HG03039 (cell line): ENCODE measurements at regions not wholly inside any gene's neighbourhood (a gene's known extent, or its start where the extent isn't known, plus 50 kb on each side); places are given as distances from the start of the nearest gene placed in this dataset.

Source experiments
- ATAC-seq: cut with Tn5 transposase; IDR thresholded peaks from one replicate; pipeline ENCODE4 v1.9.1; 2021; ENCODE audit warnings: mild to moderate bottlenecking, moderate library complexity; ENCODE audit not compliant: unreplicated experiment

- no peak for ATAC-seq
These were observed 178.0 kb upstream of the DMRT1 start for GRCh38 chr9:663541-663940.

- no peak for ATAC-seq
These were observed 176.2 kb upstream of the DMRT1 start for GRCh38 chr9:665296-665695.

- no peak for ATAC-seq
These were observed 169.5 kb upstream of the DMRT1 start for GRCh38 chr9:671997-672396.

- ATAC-seq = no peak
These were observed 168.6 kb upstream of the DMRT1 start for GRCh38 chr9:672851-673250.

GRCh38 chr9:673264-673965, 168.1 kb upstream of the DMRT1 start:
- ATAC-seq = no peak

GRCh38 chr9:673966-674526, 167.5 kb upstream of the DMRT1 start:
- ATAC-seq = no peak

- no peak for ATAC-seq
These were observed 165.7 kb upstream of the DMRT1 start for GRCh38 chr9:675697-676370.

- no peak for ATAC-seq
These were observed 164.6 kb upstream of the DMRT1 start for GRCh38 chr9:676780-677438.

- no peak for ATAC-seq
These were observed 163.9 kb upstream of the DMRT1 start for GRCh38 chr9:677461-678097.

- no peak for ATAC-seq
These were observed 162.6 kb upstream of the DMRT1 start for GRCh38 chr9:678897-679296.

- no peak for ATAC-seq
These were observed 162.0 kb upstream of the DMRT1 start for GRCh38 chr9:679462-679861.

- ATAC-seq = no peak
These were observed 161.4 kb upstream of the DMRT1 start for GRCh38 chr9:680106-680505.

- no peak for ATAC-seq
These were observed 158.6 kb upstream of the DMRT1 start for GRCh38 chr9:682633-683508.

- ATAC-seq = no peak
These were observed 157.9 kb upstream of the DMRT1 start for GRCh38 chr9:683509-684021.

GRCh38 chr9:684054-684890, 157.2 kb upstream of the DMRT1 start:
- no peak for ATAC-seq

- ATAC-seq = no peak
These were observed 156.6 kb upstream of the DMRT1 start for GRCh38 chr9:684941-685340.

- ATAC-seq = no peak
These were observed 155.1 kb upstream of the DMRT1 start for GRCh38 chr9:686321-686813.

- no peak for ATAC-seq
These were observed 154.3 kb upstream of the DMRT1 start for GRCh38 chr9:687034-687785.
